ENCODE measurements at regions not wholly inside any gene's neighbourhood (a gene's known extent, or its start where the extent isn't known, plus 50 kb on each side); places are given as distances from the start of the nearest gene placed in this dataset.

DNA sequence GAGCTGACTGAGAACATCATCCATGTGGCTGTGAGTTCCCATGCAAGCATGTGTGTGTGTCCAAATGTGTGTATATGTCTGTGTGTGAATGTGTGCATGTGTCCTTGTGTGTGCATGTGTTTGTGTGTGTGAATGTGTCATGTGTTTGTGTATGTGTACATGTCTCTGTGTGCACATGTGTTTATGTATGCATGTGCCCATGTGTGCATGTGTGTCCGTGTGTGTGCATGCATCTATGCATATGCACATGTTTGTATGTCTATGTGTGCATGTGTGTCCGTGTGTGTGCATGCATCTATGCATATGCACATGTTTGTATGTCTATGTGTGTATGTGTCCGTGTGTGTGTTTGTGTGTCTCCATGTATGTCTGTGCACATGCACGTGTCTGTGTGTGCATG, 99.7 kb downstream of the LBH start:
- no peak for DNase-seq (ENCODE audit: low read depth)
- TF ChIP-seq, protein P1, sequence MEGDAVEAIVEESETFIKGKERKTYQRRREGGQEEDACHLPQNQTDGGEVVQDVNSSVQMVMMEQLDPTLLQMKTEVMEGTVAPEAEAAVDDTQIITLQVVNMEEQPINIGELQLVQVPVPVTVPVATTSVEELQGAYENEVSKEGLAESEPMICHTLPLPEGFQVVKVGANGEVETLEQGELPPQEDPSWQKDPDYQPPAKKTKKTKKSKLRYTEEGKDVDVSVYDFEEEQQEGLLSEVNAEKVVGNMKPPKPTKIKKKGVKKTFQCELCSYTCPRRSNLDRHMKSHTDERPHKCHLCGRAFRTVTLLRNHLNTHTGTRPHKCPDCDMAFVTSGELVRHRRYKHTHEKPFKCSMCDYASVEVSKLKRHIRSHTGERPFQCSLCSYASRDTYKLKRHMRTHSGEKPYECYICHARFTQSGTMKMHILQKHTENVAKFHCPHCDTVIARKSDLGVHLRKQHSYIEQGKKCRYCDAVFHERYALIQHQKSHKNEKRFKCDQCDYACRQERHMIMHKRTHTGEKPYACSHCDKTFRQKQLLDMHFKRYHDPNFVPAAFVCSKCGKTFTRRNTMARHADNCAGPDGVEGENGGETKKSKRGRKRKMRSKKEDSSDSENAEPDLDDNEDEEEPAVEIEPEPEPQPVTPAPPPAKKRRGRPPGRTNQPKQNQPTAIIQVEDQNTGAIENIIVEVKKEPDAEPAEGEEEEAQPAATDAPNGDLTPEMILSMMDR (conservative IDR thresholded peaks at IDR 0.05; ENCODE audit: low read depth, low read length): no peak

DNA sequence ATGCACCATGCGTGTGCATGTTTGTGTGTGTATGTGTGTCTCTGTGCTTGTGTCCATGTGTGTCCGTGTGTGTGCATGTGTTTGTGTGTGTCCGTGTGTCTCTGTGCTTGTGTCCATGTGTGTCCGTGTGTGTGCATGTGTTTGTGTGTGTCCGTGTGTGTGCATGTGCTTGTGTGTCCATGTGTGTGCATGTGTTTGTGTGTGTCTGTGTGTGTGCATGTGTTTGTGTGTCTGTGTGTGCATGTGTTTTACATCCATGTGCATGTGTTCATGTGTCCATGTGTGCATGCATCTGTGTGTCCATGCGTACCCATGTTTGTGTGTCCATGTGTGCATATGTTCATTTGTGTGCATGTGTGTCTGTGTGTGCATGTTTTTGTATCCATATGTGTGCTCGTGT, 100.5 kb downstream of the LBH start:
- no peak for DNase-seq (ENCODE audit: low read depth)
- TF ChIP-seq, protein P1 (conservative IDR thresholded peaks at IDR 0.05; ENCODE audit: low read depth, low read length): no peak

More for the DNA sequence above, 99.7 kb downstream of the LBH start:
- no peak overlapping the region for H3K4me3 ChIP-seq (ENCODE audit: low read depth, low read length)

DNA sequence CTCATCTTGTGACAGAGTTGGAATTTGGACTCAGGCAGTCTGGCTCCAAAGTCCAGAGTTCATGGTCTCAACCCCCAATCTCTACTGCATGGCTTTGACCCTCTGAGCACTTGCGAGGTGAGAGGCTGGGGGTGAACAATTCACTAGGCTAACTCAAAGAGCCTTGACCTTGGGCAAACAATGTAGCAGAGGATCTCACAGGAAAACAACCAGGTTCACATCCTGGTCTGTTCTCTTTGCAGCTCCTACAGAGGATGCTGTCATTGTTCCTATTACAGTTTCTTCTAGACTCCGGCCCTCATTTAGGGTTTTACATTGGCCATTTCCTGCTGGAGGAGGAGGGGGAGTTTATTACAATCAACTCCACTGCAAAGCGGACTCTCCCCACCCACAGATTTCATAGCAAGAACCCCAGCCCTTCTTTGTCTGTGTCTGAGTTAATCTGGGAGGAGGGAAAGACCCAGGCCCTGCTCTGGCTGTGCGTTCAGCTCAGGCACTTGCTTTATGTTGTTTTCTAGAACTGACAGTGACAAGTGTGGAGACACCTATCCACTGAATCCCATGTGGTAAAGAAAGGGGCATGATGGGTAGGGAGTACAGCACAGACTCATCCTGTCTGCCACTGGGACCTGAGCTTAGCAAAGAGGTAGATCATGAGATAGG, 101.6 kb downstream of the LBH start:
- no peak for DNase-seq (ENCODE audit: low read depth)
- no peak overlapping the region for H3K4me3 ChIP-seq (ENCODE audit: low read depth, low read length)
- TF ChIP-seq, protein P1 (conservative IDR thresholded peaks at IDR 0.05; ENCODE audit: low read depth, low read length): no peak

More for the DNA sequence above, 100.5 kb downstream of the LBH start:
- no peak overlapping the region for H3K4me3 ChIP-seq (ENCODE audit: low read depth, low read length)

DNA sequence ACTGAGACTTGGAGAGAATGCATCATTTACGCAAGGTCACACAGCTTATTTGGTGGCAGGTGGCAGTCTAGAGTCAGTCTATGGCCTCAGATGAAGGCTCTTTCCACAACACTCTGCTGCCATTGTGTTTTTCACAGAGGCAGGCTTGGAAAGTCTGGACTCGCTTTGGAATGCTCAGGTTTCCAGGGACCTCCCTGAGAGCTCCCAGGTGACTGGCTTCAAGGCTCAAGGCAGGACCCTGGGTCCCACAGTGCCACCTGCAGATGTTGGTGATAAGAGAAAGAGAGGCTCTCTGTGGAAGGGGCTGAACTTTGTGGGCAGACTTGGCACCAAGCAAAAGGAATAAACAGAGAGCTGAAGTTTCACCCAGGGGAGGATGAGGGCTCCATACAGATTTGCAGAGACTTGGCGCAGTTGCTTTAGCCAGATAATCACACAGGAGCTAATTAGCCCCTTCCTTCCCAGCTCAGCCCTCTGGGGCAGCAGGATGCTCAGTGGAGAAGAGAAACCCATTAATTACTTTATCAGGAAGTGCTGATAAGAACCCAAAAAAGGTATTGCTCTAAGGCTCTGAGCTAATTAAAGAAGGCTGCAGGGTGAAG, 103.5 kb downstream of the LBH start:
- no peak overlapping the region for H3K4me3 ChIP-seq (ENCODE audit: low read depth, low read length)
- no peak for DNase-seq (ENCODE audit: low read depth)

DNA sequence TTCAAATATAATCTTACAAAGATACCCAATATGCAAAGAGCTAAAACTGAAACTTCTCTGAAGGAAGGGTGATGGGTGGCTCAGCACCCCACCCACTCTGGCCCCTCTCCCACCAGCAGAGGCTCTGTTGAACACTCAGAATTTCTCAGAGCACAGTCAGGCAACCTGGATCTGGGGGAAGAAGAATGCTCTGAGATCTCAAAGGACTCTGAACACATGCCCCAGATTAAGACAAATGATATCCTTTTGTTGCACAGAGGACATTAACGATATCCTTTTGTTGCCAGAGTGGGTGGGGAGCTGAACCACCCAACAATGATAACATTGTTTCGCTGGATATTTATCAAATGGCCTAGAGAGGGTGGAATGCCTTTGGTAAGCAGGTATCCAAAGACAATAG, 104.8 kb downstream of the LBH start:
- TF ChIP-seq, protein P1 (conservative IDR thresholded peaks at IDR 0.05; ENCODE audit: low read depth, low read length): no peak
- H3K4me3 ChIP-seq (ENCODE audit: low read depth, low read length): no peak overlapping the region
- DNase-seq (ENCODE audit: low read depth): no peak

More for the DNA sequence above, 103.5 kb downstream of the LBH start:
- TF ChIP-seq, protein P1 (conservative IDR thresholded peaks at IDR 0.05; ENCODE audit: low read depth, low read length): no peak

DNA sequence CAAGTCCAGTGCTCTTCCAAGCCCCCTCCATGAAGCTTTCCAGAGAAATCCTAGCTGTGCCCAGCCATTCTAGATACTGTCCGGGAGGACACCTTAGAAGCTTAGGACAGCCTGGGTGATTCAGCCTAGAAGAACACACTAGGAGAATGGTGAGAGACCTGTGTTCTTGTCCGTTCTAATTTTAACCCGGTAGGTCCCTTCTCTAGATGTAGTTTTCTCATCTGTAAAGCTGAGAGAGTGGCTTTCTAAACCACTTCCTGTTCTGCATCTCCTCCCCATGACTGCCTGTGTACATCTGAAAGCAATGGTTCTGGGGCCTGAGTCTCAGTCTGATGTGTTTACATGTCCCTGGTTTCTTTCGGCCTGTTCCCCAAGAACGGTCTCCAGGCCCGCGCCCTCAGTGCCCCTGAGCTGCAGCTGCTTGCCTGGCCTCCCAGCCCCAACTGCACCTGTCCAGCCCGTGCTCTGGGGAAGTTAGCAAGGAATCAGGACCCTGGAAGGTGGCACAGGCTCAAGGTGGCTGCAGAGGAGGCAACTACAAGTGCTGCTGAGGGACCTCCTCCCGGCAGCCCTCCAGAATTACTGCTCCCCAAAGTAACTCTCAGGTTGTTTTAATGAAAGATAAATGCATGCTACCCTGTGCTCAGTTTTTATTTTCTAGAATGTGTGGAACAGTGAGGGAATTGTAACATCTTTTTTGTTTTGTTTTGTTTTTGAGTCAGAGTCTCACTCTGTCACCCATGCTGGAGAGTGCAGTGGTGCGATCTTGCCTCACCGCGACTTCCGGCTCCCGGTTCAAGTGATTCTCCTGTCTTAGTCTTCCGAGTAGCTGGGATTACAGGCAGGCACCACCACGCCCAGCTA, 105.9 kb downstream of the LBH start:
- TF ChIP-seq, protein P1 (conservative IDR thresholded peaks at IDR 0.05; ENCODE audit: low read depth, low read length): no peak
- DNase-seq (ENCODE audit: low read depth): no peak
- no peak overlapping the region for H3K4me3 ChIP-seq (ENCODE audit: low read depth, low read length)

Data from choroid plexus epithelial cell (primary cell).